KMS-11 (cell line): ENCODE measurements at regions not wholly inside any gene's neighbourhood (a gene's known extent, or its start where the extent isn't known, plus 50 kb on each side); places are given as distances from the start of the nearest gene placed in this dataset.

Source experiments
- H2AFZ ChIP-seq: fragments of 200-600 bp; sonication (generic); 2 replicates; pipeline ENCODE4 v1.6.1; 2016; ENCODE audit warnings: antibody characterized with exemption, mixed run types, low read depth
- H3K27ac ChIP-seq: fragments of 200-600 bp; sonication (generic); 2 replicates; pipeline ENCODE4 v1.6.1; 2016; ENCODE audit warnings: mild to moderate bottlenecking, mixed run types
- H3K27me3 ChIP-seq: fragments of 200-600 bp; sonication (generic); 2 replicates; pipeline ENCODE4 v1.6.1; 2017; ENCODE audit warnings: mild to moderate bottlenecking, low read depth, mixed run types, moderate library complexity; ENCODE audit not compliant: insufficient read depth
- H3K36me3 ChIP-seq: fragments of 200-600 bp; sonication (generic); 2 replicates; pipeline ENCODE4 v1.6.1; 2017; ENCODE audit warnings: mild to moderate bottlenecking, mixed run types; ENCODE audit not compliant: insufficient read depth
- H3K4me1 ChIP-seq: fragments of 200-600 bp; sonication (generic); 2 replicates; pipeline ENCODE4 v1.6.1; 2016; ENCODE audit warnings: mild to moderate bottlenecking, low read depth, mixed run types; ENCODE audit not compliant: poor library complexity, severe bottlenecking
- H3K4me2 ChIP-seq: fragments of 200-600 bp; sonication (generic); 2 replicates; pipeline ENCODE4 v1.7.0; 2016; ENCODE audit warnings: mild to moderate bottlenecking, mixed run types
- H3K4me3 ChIP-seq: fragments of 200-600 bp; sonication (generic); IDR thresholded peaks from 2 replicates; pipeline ENCODE4 v1.6.1; 2017; ENCODE audit warnings: low read depth, low read length, mixed read lengths; ENCODE audit not compliant: insufficient read depth
- H3K79me2 ChIP-seq: fragments of 200-600 bp; sonication (generic); 2 replicates; pipeline ENCODE4 v1.6.1; 2016; ENCODE audit warnings: low read depth, mixed run types; ENCODE audit not compliant: insufficient read depth
- H3K9ac ChIP-seq: fragments of 200-600 bp; sonication (generic); 2 replicates; pipeline ENCODE4 v1.6.1; 2016; ENCODE audit warnings: mild to moderate bottlenecking, mixed run types
- H4K20me1 ChIP-seq: fragments of 200-600 bp; sonication (generic); 2 replicates; pipeline ENCODE4 v1.6.1; 2016; ENCODE audit warnings: mild to moderate bottlenecking, mixed run types; ENCODE audit not compliant: insufficient read depth
- TF ChIP-seq, protein P1 (sequence below): fragments of 200-600 bp; sonication (generic); conservative IDR thresholded peaks from 2 replicates; pipeline ENCODE4 v1.6.1; 2017; ENCODE audit warnings: low read depth, mild to moderate bottlenecking, antibody characterized with exemption, low read length, moderate library complexity, mixed read lengths

DNA sequence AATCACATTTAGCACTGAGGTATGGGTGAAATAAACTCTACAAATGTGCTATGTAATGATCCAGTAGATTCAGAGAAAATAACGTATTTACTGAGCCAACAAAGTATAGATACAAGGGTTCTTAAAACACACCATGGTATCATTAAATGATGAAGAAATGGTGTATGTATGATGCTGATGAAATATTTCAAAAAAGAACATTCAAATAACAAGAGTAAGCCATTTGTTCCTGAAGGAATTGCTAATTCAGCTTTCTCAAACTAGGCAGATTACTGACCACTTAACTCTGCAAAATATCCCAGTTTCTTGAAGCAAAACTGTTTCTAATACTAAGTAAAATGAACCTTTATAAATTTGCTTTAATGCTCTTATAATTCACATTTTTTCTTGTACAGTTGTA lies 97.6 kb upstream of the IFNE start:
- TF ChIP-seq, protein P1, sequence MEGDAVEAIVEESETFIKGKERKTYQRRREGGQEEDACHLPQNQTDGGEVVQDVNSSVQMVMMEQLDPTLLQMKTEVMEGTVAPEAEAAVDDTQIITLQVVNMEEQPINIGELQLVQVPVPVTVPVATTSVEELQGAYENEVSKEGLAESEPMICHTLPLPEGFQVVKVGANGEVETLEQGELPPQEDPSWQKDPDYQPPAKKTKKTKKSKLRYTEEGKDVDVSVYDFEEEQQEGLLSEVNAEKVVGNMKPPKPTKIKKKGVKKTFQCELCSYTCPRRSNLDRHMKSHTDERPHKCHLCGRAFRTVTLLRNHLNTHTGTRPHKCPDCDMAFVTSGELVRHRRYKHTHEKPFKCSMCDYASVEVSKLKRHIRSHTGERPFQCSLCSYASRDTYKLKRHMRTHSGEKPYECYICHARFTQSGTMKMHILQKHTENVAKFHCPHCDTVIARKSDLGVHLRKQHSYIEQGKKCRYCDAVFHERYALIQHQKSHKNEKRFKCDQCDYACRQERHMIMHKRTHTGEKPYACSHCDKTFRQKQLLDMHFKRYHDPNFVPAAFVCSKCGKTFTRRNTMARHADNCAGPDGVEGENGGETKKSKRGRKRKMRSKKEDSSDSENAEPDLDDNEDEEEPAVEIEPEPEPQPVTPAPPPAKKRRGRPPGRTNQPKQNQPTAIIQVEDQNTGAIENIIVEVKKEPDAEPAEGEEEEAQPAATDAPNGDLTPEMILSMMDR, result no peak

DNA sequence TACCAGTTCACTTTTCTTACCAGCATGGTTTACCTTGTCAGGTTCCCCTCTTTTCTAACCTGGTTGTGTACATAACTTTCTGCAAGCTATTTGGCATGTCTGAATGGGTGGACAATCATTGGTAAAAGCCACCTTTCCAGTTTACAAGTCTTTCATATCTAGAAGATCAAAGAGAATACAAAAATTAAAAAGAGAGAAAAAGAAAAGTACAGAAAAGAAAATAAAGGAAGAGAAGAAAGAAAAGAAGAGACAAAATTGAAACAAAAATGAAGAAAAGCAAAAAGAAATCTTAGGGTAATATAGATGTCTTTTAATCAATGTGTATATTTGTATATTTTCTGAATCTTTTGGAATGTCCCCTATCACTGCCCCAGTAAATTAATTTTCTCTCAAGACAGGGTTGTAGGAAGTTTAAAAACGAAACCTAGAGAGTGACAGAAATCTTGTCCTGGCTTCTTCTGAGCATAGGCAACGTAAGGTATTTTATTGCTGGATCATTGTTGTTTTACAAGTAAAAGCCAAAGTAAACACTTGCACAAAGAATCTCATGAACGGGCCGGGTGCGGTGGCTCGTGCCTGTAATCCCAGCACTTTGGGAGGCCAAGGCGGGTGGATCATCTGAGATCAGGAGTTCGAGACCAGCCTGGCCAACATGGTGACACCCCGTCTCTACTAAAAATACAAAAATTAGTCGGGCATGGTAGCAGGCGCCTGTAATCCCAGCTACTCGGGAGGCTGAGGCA lies 98.7 kb upstream of the IFNE start:
- H3K27ac ChIP-seq, result no peak overlapping the region
- H3K4me1 ChIP-seq, result peaks cover 37% of the 10 kb centered on the region
- H3K4me2 ChIP-seq, result no peak overlapping the region
- H3K9ac ChIP-seq, result no peak overlapping the region
- H3K79me2 ChIP-seq, result no peaks in the 10 kb centered on the region
- H2AFZ ChIP-seq, result no peak overlapping the region
- H3K27me3 ChIP-seq, result no peaks in the 10 kb centered on the region
- H3K36me3 ChIP-seq, result no peaks in the 10 kb centered on the region
- no peaks in the 10 kb centered on the region for H4K20me1 ChIP-seq
- TF ChIP-seq, protein P1, result no peak
- no peak overlapping the region for H3K4me3 ChIP-seq

More for the DNA sequence above, 97.6 kb upstream of the IFNE start:
- Histone ChIP-seq H3K4me2 (no peak overlapping the region), H3K27me3 (no peaks in the 10 kb centered on the region), H3K79me2 (no peaks in the 10 kb centered on the region), H2AFZ (no peak overlapping the region), H3K4me3 (no peak overlapping the region), H4K20me1 (no peaks in the 10 kb centered on the region), H3K4me1 (peaks cover 40% of the 10 kb centered on the region), H3K36me3 (no peaks in the 10 kb centered on the region), H3K27ac (no peak overlapping the region), H3K9ac (no peak overlapping the region)

DNA sequence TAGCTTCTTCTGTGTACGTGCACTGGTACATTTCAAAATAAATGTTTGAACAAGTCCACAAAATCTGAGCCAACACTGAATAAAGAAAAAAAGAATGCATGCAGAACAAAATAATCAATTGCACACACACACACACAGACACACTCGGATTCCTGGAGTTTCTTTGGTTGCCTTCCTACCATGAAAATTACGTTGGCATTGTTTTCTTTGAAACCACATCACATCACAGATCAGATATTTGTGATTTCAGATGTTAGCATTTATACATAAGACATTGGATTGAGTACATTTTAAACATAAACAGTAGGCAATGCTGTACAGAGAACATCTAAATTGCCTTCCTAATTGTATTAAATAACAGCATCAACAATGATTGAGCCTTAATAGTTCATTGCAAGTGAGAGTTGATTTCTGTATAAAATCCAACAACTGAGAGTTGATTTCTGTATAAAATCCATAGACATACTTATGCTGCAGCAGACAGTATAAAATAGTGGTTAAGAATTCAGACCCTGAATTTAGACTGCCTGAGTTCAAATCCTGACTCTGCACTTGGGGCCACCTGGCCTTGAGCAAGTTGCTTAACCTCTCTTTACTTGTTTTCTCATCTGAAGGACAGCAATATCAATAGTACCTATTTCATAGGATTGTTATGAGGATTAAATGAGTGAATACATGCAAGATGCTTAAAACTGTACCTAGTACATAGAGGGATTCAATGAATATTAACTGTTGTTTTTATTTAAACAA lies 101.7 kb upstream of the IFNE start:
- Histone ChIP-seq H3K27ac (no peak overlapping the region), H3K9ac (no peak overlapping the region), H2AFZ (no peak overlapping the region), H3K27me3 (no peaks in the 10 kb centered on the region), H3K36me3 (no peaks in the 10 kb centered on the region), H3K4me2 (no peak overlapping the region), H3K4me1 (peaks cover 9% of the 10 kb centered on the region), H4K20me1 (no peaks in the 10 kb centered on the region), H3K4me3 (no peak overlapping the region), H3K79me2 (no peaks in the 10 kb centered on the region)
- TF ChIP-seq, protein P1, result no peak

DNA sequence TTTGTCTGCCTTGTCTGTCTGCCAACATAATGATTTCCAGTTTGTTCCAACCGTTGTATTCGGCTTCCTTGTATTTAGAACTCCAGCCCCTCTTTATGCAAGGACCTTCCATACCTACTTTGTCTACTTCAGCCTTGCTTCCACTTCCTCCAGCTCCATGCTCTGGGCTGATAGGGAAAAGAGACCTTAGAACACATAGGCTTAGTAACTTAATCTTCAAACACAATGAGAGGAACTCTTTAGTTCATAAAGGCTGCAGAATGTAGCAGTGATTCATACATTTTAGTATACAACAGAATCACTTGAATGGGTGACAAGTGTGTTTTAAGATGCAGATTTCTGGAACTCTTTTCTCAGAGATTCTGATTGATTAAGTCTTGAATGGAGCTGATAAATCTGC lies 102.8 kb upstream of the IFNE start:
- H3K27me3 ChIP-seq, result no peaks in the 10 kb centered on the region
- no peak overlapping the region for H3K27ac ChIP-seq
- TF ChIP-seq, protein P1, result no peak
- H3K79me2 ChIP-seq, result no peaks in the 10 kb centered on the region
- no peaks in the 10 kb centered on the region for H4K20me1 ChIP-seq
- no peak overlapping the region for H3K9ac ChIP-seq
- no peaks in the 10 kb centered on the region for H3K4me1 ChIP-seq
- H3K4me3 ChIP-seq, result no peak overlapping the region
- H2AFZ ChIP-seq, result no peak overlapping the region
- H3K36me3 ChIP-seq, result no peaks in the 10 kb centered on the region
- H3K4me2 ChIP-seq, result no peak overlapping the region
